Caco-2 (cell line): ENCODE measurements at regions not wholly inside any gene's neighbourhood (a gene's known extent, or its start where the extent isn't known, plus 50 kb on each side); places are given as distances from the start of the nearest gene placed in this dataset.

ENCODE experiments used
- BruUV-seq: library from RNA; stranded (reverse); fragments of 400-500 nt; replicated peaks from 2 replicates; lab custom pipeline; 2021; lab: Mats Ljungman, UMichigan
- CTCF ChIA-PET: fragments of 300-600 bp; sonication (Branson Sonifier 250); formaldehyde crosslinking; loops from one replicate; lab custom pipeline; 2022; ENCODE audit warnings: antibody characterized with exemption; lab: Charles Lee
- POLR2A ChIA-PET: fragments of 300-600 bp; sonication (Branson Sonifier 250); formaldehyde crosslinking; loops from one replicate; lab custom pipeline; 2022; ENCODE audit warnings: antibody characterized with exemption; lab: Charles Lee
- DNase-seq, 2 experiments: peaks; one replicate each; pipeline versions ENCODE4 v3.0.0 to v3.0.0-alpha.2; 2020 to 2022
- H3K27me3 ChIP-seq: replicated peaks from 2 replicates; pipeline ENCODE4 v1.6.0; 2011; ENCODE audit warnings: low read length; ENCODE audit not compliant: control insufficient read depth, insufficient read depth
- H3K36me3 ChIP-seq: 2 replicates; pipeline ENCODE4 v1.5.1; 2011; ENCODE audit warnings: low read length; ENCODE audit not compliant: control insufficient read depth, insufficient read depth
- H3K4me1 ChIP-seq: fragments of 250-450 bp; sonication (Bioruptor Pico); 2 replicates; pipeline ENCODE4 v1.5.1; 2020; ENCODE audit warnings: mild to moderate bottlenecking
- H3K4me3 ChIP-seq: 2 replicates; pipeline ENCODE4 v1.5.1; 2011; ENCODE audit warnings: low read depth, mild to moderate bottlenecking, control low read depth, low read length
- H3K9me3 ChIP-seq: fragments of 250-450 bp; sonication (Bioruptor Pico); 2 replicates; pipeline ENCODE4 v1.5.1; 2020; ENCODE audit warnings: mild to moderate bottlenecking, moderate library complexity
- H3K27ac Mint-ChIP-seq: one replicate; pipeline ENCODE4 v1.8.0; 2022; ENCODE audit warnings: mixed read lengths; ENCODE audit not compliant: unreplicated experiment
- H3K27me3 Mint-ChIP-seq: one replicate; pipeline ENCODE4 v1.8.0; 2022; ENCODE audit warnings: mixed read lengths; ENCODE audit not compliant: insufficient read depth, unreplicated experiment
- H3K36me3 Mint-ChIP-seq: one replicate; pipeline ENCODE4 v1.8.0; 2022; ENCODE audit warnings: mild to moderate bottlenecking, mixed read lengths; ENCODE audit not compliant: insufficient read depth, unreplicated experiment
- H3K4me1 Mint-ChIP-seq: one replicate; pipeline ENCODE4 v1.8.0; 2022; ENCODE audit warnings: low read depth, mixed read lengths; ENCODE audit not compliant: unreplicated experiment
- H3K4me3 Mint-ChIP-seq: one replicate; pipeline ENCODE4 v1.8.0; 2022; ENCODE audit warnings: mild to moderate bottlenecking, moderate library complexity, mixed read lengths; ENCODE audit not compliant: unreplicated experiment
- H3K9me3 Mint-ChIP-seq: one replicate; pipeline ENCODE4 v1.8.0; 2022; ENCODE audit warnings: mixed read lengths; ENCODE audit not compliant: unreplicated experiment
- intact Hi-C: fragments of 100-400 bp; cut with micrococcal nuclease; formaldehyde crosslinking; loops from one replicate; pipeline ENCODE4 v1.10.0; 2022; ENCODE audit not compliant: unreplicated experiment
- TF ChIP-seq, protein P1 (sequence below), 2 experiments: fragments of 200-600 bp in 1 of 2; IDR thresholded peaks; 1 replicate in 1 of 2; 2 replicates in 1 of 2; pipeline versions ENCODE4 v1.5.1 to v1.8.0; 2011 to 2022; ENCODE audit warnings: antibody characterized with exemption in 1 of 2, control low read depth in 1 of 2, inconsistent platforms in 1 of 2, low read depth in 1 of 2, low read length in 1 of 2, mild to moderate bottlenecking in 1 of 2, moderate library complexity in 1 of 2; ENCODE audit not compliant: insufficient read depth in 1 of 2, severe bottlenecking in 1 of 2, unreplicated experiment in 1 of 2

DNA sequence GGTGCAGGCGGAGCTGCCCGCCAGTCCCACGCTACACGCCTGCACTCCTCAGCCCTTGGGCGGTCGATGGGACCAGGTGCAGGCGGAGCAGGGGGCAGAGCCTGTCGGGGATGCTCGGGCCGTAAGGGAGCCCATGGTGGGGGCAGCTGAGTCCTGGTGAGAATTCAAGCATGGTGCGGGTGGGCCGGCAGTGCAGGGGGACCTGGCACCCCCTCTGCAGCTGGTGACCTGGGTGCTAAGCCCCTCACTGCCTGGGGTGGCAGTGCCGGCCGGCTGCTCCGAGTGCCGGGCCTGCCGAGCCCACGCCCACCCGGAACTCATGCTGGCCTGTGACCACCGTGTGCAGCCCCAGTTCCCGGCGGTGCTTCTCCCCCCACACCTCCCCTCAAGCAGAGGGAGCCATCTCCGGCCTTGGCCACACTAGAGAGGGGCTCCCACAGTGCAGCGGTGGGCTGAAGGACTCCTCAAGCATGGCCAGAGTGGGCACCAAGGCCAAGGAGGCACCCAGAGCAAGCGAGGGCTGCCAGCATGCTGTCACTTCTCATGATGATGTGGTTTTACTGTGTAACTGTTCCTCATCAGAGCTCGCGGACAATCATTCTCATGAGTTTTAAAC is 228.9 kb upstream of the CDH9 start:
- POLR2A ChIA-PET = no interaction called here
- BruUV-seq = no TSS peak
- CTCF ChIA-PET = no interaction called here

DNA sequence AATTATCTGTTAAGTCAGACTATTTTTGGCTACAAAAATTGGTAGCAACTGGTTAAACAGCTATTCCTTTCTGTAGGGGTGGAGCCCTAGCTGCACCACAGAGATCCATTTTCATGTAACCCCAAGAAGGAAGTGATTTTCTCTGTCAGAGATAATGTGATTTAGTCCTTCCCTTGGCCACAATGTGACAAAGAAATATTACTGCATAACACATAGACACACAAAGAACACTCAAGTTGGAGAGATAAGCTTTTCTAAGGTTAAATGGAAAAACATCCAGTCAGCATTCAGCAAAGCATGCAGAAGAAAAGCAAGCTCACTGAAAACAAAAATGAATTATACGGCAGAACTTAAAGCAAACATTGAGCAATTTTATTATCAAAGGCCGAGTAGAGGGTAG is 227.8 kb upstream of the CDH9 start:
- no peaks in the 10 kb centered on the region for H3K4me1 ChIP-seq
- Mint-ChIP-seq H3K36me3 (no peaks in the 10 kb centered on the region), H3K9me3 (peaks cover 13% of the 10 kb centered on the region), H3K4me3 (no peak overlapping the region), H3K4me1 (no peaks in the 10 kb centered on the region), H3K27me3 (no peaks in the 10 kb centered on the region), H3K27ac (no peak overlapping the region)
- DNase-seq = no peak
- POLR2A ChIA-PET = no interaction called here
- TF ChIP-seq, protein P1, sequence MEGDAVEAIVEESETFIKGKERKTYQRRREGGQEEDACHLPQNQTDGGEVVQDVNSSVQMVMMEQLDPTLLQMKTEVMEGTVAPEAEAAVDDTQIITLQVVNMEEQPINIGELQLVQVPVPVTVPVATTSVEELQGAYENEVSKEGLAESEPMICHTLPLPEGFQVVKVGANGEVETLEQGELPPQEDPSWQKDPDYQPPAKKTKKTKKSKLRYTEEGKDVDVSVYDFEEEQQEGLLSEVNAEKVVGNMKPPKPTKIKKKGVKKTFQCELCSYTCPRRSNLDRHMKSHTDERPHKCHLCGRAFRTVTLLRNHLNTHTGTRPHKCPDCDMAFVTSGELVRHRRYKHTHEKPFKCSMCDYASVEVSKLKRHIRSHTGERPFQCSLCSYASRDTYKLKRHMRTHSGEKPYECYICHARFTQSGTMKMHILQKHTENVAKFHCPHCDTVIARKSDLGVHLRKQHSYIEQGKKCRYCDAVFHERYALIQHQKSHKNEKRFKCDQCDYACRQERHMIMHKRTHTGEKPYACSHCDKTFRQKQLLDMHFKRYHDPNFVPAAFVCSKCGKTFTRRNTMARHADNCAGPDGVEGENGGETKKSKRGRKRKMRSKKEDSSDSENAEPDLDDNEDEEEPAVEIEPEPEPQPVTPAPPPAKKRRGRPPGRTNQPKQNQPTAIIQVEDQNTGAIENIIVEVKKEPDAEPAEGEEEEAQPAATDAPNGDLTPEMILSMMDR (IDR thresholded peaks at IDR 0.05; ENCODE audit: insufficient read depth in 1 of 2, low read depth in 1 of 2, low read length in 1 of 2, severe bottlenecking in 1 of 2, unreplicated experiment in 1 of 2) = no peak
- H3K27me3 ChIP-seq = no peaks in the 10 kb centered on the region
- H3K9me3 ChIP-seq = peaks cover 3% of the 10 kb centered on the region; the same call in 1 of the 2 replicates
- CTCF ChIA-PET = no interaction called here
- H3K36me3 ChIP-seq = no peaks in the 10 kb centered on the region
- no TSS peak for BruUV-seq
- H3K4me3 ChIP-seq = no peak overlapping the region
- intact Hi-C loops = no loop called here

More for the DNA sequence above, 228.9 kb upstream of the CDH9 start:
- peaks cover 3% of the 10 kb centered on the region; the same call in 1 of the 2 replicates for H3K9me3 ChIP-seq
- no peaks in the 10 kb centered on the region for H3K36me3 ChIP-seq
- no peak overlapping the region for H3K4me3 ChIP-seq
- no peaks in the 10 kb centered on the region for H3K36me3 Mint-ChIP-seq
- H3K4me1 ChIP-seq = no peaks in the 10 kb centered on the region
- H3K9me3 Mint-ChIP-seq = peaks cover 13% of the 10 kb centered on the region
- TF ChIP-seq, protein P1 (IDR thresholded peaks at IDR 0.05; ENCODE audit: insufficient read depth in 1 of 2, low read depth in 1 of 2, low read length in 1 of 2, severe bottlenecking in 1 of 2, unreplicated experiment in 1 of 2) = no peak
- H3K4me3 Mint-ChIP-seq = no peak overlapping the region
- intact Hi-C loops = no loop called here
- H3K27ac Mint-ChIP-seq = no peak overlapping the region
- no peak for DNase-seq
- no peaks in the 10 kb centered on the region for H3K4me1 Mint-ChIP-seq
- no peaks in the 10 kb centered on the region for H3K27me3 ChIP-seq
- no peaks in the 10 kb centered on the region for H3K27me3 Mint-ChIP-seq

DNA sequence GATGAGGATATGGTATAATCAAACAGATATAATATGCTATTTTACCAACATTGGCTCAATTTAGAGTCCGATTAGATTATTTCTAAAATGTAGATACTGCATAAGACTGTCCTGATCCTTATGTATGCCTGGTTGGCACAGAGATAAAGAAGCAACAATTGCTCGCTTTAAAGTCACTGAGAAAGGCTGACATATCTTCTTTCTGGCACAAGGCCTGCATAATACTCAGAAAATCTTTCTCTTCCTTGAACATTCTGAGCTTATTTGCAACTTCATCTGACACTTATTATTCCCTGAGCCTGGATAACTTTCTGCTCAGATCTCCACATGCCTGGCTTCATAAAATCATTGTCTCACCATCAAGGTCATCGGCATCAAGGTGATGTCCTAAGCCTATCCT is 219.3 kb upstream of the CDH9 start:
- no peaks in the 10 kb centered on the region for H3K27me3 Mint-ChIP-seq
- no peak overlapping the region for H3K27ac Mint-ChIP-seq
- no peaks in the 10 kb centered on the region for H3K9me3 Mint-ChIP-seq
- ChIA-PET POLR2A (no interaction called here), CTCF (no interaction called here)
- no peaks in the 10 kb centered on the region for H3K36me3 Mint-ChIP-seq
- Histone ChIP-seq H3K4me1 (no peaks in the 10 kb centered on the region), H3K36me3 (no peaks in the 10 kb centered on the region), H3K4me3 (no peak overlapping the region), H3K27me3 (no peaks in the 10 kb centered on the region), H3K9me3 (no peaks in the 10 kb centered on the region; the same call in 1 of the 2 replicates)
- H3K4me3 Mint-ChIP-seq = no peak overlapping the region
- TF ChIP-seq, protein P1 (IDR thresholded peaks at IDR 0.05; ENCODE audit: insufficient read depth in 1 of 2, low read depth in 1 of 2, low read length in 1 of 2, severe bottlenecking in 1 of 2, unreplicated experiment in 1 of 2) = no peak
- no peak for DNase-seq
- BruUV-seq = no TSS peak
- intact Hi-C loops = no loop called here
- H3K4me1 Mint-ChIP-seq = no peaks in the 10 kb centered on the region
